Epithelial cell of proximal tubule (primary cell): ENCODE measurements at regions not wholly inside any gene's neighbourhood (a gene's known extent, or its start where the extent isn't known, plus 50 kb on each side); places are given as distances from the start of the nearest gene placed in this dataset.

Experiments used
- DNase-seq: peaks from one replicate; pipeline ENCODE4 v3.0.0-alpha.2; 2011; ENCODE audit warnings: low read depth
- H3K4me3 ChIP-seq: 2 replicates; pipeline ENCODE4 v1.5.1; 2011; ENCODE audit warnings: low read depth, mild to moderate bottlenecking, low read length
- TF ChIP-seq, protein P1 (sequence below): conservative IDR thresholded peaks from 2 replicates; pipeline ENCODE4 v1.5.1; 2012; ENCODE audit warnings: low read depth, mild to moderate bottlenecking, low read length

DNA sequence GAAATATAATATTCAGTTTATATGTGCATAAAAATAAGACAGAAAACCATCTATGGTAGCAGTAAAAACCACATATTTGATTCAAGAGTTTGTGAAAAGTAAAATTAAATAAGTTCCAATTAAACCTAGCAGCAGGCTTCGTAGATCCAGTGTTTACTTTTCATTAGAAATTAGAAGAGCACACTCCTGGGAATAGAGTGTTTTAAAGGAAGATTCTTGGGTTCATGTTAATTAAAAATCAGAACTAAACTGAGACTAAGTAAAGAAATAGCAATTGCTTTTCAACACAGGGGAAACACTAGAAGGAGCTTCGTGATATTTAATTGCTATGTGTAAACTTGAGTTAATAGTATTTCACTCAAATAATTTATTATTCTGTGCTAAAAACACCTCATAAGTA lies 1097.8 kb upstream of the CDH18 start:
- DNase-seq: no peak
- TF ChIP-seq, protein P1, sequence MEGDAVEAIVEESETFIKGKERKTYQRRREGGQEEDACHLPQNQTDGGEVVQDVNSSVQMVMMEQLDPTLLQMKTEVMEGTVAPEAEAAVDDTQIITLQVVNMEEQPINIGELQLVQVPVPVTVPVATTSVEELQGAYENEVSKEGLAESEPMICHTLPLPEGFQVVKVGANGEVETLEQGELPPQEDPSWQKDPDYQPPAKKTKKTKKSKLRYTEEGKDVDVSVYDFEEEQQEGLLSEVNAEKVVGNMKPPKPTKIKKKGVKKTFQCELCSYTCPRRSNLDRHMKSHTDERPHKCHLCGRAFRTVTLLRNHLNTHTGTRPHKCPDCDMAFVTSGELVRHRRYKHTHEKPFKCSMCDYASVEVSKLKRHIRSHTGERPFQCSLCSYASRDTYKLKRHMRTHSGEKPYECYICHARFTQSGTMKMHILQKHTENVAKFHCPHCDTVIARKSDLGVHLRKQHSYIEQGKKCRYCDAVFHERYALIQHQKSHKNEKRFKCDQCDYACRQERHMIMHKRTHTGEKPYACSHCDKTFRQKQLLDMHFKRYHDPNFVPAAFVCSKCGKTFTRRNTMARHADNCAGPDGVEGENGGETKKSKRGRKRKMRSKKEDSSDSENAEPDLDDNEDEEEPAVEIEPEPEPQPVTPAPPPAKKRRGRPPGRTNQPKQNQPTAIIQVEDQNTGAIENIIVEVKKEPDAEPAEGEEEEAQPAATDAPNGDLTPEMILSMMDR: no peak
- no peak overlapping the region for H3K4me3 ChIP-seq

DNA sequence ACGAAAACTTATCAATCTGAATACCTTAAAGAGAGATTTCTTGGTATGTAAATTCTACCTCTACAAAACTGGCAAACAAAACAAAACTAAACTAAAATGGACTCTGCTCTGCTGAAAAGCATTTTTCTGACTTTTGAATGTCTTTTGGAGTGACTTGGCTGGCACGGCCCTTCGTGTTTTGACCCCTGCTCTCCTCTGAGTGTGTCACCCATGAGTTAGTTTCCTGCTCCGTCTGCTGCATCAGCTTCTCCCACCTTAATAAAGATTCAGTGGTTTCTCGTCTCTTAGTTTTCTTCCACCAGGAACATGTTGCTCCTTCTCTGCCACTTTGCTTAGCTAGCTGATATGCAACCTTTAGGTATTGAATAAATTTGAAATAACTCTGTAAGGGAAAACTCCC lies 1084.0 kb upstream of the CDH18 start:
- H3K4me3 ChIP-seq: no peak overlapping the region
- TF ChIP-seq, protein P1: no peak
- DNase-seq: no peak

DNA sequence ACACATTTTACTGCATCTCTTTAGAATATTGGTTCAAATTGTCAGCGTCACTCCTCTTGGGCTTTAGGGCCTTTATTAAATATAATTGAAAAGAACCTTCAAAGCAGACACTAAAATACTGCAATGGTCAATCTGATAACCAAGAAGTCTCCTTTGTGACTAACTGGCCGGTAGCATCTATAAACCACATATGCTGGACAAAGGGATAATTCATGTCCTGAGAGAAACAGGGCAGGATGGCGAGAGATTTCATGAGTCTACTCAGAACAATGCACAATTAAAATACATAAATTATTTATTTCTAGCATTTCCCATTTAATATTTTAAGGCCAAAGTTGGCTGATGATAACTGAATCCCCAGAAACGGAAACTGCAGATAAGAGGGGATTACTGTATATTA lies 1083.4 kb upstream of the CDH18 start:
- TF ChIP-seq, protein P1: no peak
- no peak for DNase-seq
- no peak overlapping the region for H3K4me3 ChIP-seq

DNA sequence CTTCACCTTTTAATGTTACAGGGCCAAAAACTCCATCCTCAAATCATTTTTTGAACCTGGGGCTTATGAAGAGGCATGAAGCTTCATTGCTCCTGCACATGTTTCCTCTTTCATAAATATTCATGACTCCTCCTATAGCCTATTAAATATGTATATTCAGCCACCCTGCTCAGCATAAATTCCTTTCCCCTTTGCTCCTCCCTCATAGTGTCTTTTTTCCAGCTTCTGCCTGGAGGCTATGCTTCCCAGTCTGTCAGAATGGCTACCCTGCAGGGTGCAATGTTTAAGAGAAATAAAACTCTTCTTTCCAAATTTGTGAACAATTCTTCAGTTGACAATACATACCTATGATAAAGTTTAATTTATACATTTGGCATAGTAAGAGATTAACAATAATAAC lies 1082.9 kb upstream of the CDH18 start:
- no peak overlapping the region for H3K4me3 ChIP-seq
- DNase-seq: no peak
- TF ChIP-seq, protein P1: no peak

DNA sequence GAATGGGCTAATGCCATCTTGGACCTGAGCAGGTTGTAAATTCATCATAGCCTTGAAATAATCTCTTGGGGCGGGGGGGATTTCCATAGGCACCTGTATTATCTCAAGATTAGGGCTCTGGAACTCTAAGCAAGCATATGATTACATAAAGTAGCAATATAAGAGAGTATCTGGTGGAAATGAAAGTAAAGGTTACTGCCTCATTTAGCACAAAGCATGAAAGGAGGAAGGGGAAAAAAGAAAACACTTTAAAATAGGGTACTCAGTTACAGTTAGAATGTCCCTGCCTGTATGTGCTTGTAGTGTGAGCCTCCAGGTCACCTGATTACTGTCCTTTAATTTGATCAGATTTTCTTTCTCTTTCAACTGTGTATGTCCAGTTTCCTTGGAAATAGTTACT lies 1079.7 kb upstream of the CDH18 start:
- TF ChIP-seq, protein P1: no peak
- no peak for DNase-seq
- no peak overlapping the region for H3K4me3 ChIP-seq

DNA sequence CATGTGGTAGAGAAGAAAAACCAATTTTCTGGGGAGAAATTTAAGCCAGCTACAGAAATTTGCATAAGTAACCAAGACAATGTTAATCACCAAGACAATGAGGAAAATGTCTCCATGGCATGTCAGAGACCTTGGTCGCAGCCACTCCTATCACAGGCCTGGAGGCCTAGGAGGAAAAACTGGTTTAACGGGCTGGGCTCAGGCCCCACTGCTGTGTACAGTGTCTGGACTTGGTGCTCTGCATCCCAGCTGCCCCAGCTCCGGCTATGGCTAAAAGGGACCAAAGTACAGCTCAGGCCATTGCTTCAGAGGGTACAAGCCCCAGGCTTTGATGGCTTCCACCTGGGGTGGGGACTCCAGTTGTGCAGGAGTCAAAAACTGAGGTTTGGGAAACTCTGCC lies 1075.1 kb upstream of the CDH18 start:
- TF ChIP-seq, protein P1: no peak
- DNase-seq: no peak
- H3K4me3 ChIP-seq: no peak overlapping the region

DNA sequence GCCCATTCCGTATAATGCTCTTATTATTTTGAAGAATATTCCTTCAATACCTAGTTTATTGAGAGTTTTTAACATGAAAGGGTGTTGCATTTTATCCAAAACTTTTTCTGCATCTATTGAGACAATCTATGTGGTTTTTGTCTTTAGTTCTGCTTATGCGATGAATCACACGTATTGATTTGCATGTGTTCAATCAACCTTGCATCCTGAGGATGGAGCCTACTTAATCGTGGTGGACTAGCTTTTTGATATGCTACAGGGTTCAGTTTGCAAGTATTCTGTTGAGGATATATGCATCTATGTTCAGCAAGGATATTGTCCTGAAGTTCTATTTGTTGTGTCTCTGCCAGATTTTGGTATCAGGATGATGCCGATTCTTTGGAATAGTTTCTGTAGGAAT lies 1070.3 kb upstream of the CDH18 start:
- TF ChIP-seq, protein P1: no peak
- DNase-seq: no peak
- no peak overlapping the region for H3K4me3 ChIP-seq
